Keratinocyte (primary cell): ENCODE measurements at regions not wholly inside any gene's neighbourhood (a gene's known extent, or its start where the extent isn't known, plus 50 kb on each side); places are given as distances from the start of the nearest gene placed in this dataset.

Experiments used
- DNase-seq: peaks from one replicate; pipeline ENCODE4 v3.0.0-alpha.2; 2011; ENCODE audit warnings: low read depth, missing footprints, low spot score
- FAIRE-seq: peaks from 2 replicates; lab custom pipeline; 2011; peaks lifted over from hg19 to GRCh38; lab: Jason Lieb, UNC
- H2AFZ ChIP-seq: 2 replicates; pipeline ENCODE4 v1.6.0; 2012; ENCODE audit warnings: low read length, control low read depth, inconsistent platforms; ENCODE audit not compliant: control insufficient read depth
- H3K27ac ChIP-seq: 2 replicates; pipeline ENCODE4 v1.5.1; 2011; ENCODE audit warnings: low read length; ENCODE audit not compliant: control insufficient read depth, insufficient read depth
- H3K27me3 ChIP-seq: 3 replicates; pipeline ENCODE4 v1.6.0; 2011; ENCODE audit warnings: low read length; ENCODE audit not compliant: control insufficient read depth, insufficient read depth; ENCODE audit errors: extremely low read depth
- H3K36me3 ChIP-seq, 2 experiments: 2 replicates in 1 of 2; 3 replicates in 1 of 2; pipeline ENCODE4 v1.5.1; 2011; ENCODE audit warnings: low read length in 2 of 2, mild to moderate bottlenecking in 1 of 2; ENCODE audit not compliant: control insufficient read depth in 2 of 2, insufficient read depth in 2 of 2; ENCODE audit errors: extremely low read depth in 1 of 2
- H3K4me1 ChIP-seq: 3 replicates; pipeline ENCODE4 v1.5.1; 2011; ENCODE audit warnings: low read length; ENCODE audit not compliant: control insufficient read depth, insufficient read depth; ENCODE audit errors: extremely low read depth
- H3K4me2 ChIP-seq: 3 replicates; pipeline ENCODE4 v1.6.0; 2011; ENCODE audit warnings: low read depth, low read length; ENCODE audit not compliant: control insufficient read depth, insufficient read depth; ENCODE audit errors: extremely low read depth
- H3K4me3 ChIP-seq, 3 experiments: fragments of 200-600 bp in 1 of 3; sonication (generic) in 1 of 3; 2 replicates in 2 of 3; 3 replicates in 1 of 3; pipeline ENCODE4 v1.5.1; 2011 to 2016; ENCODE audit warnings: low read length in 3 of 3, mild to moderate bottlenecking in 3 of 3, control low read depth in 2 of 3, inconsistent platforms in 1 of 3, low read depth in 1 of 3, mixed read lengths in 1 of 3, mixed run types in 1 of 3, moderate library complexity in 1 of 3; ENCODE audit not compliant: control insufficient read depth in 2 of 3, insufficient read depth in 2 of 3; ENCODE audit errors: extremely low read depth in 1 of 3
- H3K79me2 ChIP-seq: 2 replicates; pipeline ENCODE4 v1.6.0; 2012; ENCODE audit warnings: low read length; ENCODE audit not compliant: control insufficient read depth, insufficient read depth
- H3K9ac ChIP-seq: 3 replicates; pipeline ENCODE4 v1.6.0; 2011; ENCODE audit warnings: low read length; ENCODE audit not compliant: control insufficient read depth, insufficient read depth; ENCODE audit errors: extremely low read depth
- H3K9me1 ChIP-seq: 3 replicates; pipeline ENCODE4 v1.6.0; 2011; ENCODE audit warnings: low read length; ENCODE audit not compliant: control insufficient read depth, insufficient read depth; ENCODE audit errors: extremely low read depth
- H3K9me3 ChIP-seq: 2 replicates; pipeline ENCODE4 v1.5.1; 2012; ENCODE audit warnings: low read depth, low read length; ENCODE audit not compliant: control insufficient read depth
- H4K20me1 ChIP-seq: 3 replicates; pipeline ENCODE4 v1.6.0; 2011; ENCODE audit warnings: low read length; ENCODE audit not compliant: control insufficient read depth, insufficient read depth; ENCODE audit errors: extremely low read depth
- EZH2 ChIP-seq: IDR thresholded peaks from one replicate; pipeline ENCODE4 v1.6.1; 2012; ENCODE audit warnings: inconsistent platforms, mild to moderate bottlenecking, low read length, moderate library complexity
- dilution Hi-C: fragments of 300-500 bp; cut with MboI; formaldehyde crosslinking; loops from one replicate; pipeline ENCODE4 v1.7.0; 2020; ENCODE audit warnings: low sequenced_read_pairs; ENCODE audit not compliant: extremely low pct_ligation_motif_present
- TF ChIP-seq, protein P1 (sequence below), 3 experiments: IDR thresholded peaks in 1 of 3; conservative IDR thresholded peaks in 1 of 3; optimal IDR thresholded peaks in 1 of 3; 2 replicates in 2 of 3; 3 replicates in 1 of 3; pipeline versions ENCODE3 to v1.5.1; 2011; ENCODE audit warnings: low read length in 3 of 3, mild to moderate bottlenecking in 3 of 3, moderate library complexity in 2 of 3, control low read depth in 1 of 3, inconsistent platforms in 1 of 3; ENCODE audit not compliant: insufficient read depth in 2 of 3; ENCODE audit errors: extremely low read depth in 1 of 3

GRCh38 chr2:16279201-16279570 is 338.8 kb downstream of the MYCN start:
- Histone ChIP-seq H4K20me1 (no peaks in the 10 kb centered on the region), H3K4me1 (no peaks in the 10 kb centered on the region), H3K9ac (no peak overlapping the region), H3K79me2 (no peaks in the 10 kb centered on the region), H3K27me3 (no peaks in the 10 kb centered on the region), H3K4me2 (no peak overlapping the region), H3K36me3 (no peaks in the 10 kb centered on the region), H3K4me3 (no peak overlapping the region), H3K9me1 (no peaks in the 10 kb centered on the region), H3K9me3 (no peaks in the 10 kb centered on the region), H3K27ac (no peak overlapping the region), H2AFZ (no peak overlapping the region)
- FAIRE-seq: no peak
- no peak for DNase-seq
- dilution Hi-C loops: no loop called here
- TF ChIP-seq EZH2: no peak
- TF ChIP-seq, protein P1, sequence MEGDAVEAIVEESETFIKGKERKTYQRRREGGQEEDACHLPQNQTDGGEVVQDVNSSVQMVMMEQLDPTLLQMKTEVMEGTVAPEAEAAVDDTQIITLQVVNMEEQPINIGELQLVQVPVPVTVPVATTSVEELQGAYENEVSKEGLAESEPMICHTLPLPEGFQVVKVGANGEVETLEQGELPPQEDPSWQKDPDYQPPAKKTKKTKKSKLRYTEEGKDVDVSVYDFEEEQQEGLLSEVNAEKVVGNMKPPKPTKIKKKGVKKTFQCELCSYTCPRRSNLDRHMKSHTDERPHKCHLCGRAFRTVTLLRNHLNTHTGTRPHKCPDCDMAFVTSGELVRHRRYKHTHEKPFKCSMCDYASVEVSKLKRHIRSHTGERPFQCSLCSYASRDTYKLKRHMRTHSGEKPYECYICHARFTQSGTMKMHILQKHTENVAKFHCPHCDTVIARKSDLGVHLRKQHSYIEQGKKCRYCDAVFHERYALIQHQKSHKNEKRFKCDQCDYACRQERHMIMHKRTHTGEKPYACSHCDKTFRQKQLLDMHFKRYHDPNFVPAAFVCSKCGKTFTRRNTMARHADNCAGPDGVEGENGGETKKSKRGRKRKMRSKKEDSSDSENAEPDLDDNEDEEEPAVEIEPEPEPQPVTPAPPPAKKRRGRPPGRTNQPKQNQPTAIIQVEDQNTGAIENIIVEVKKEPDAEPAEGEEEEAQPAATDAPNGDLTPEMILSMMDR (optimal IDR thresholded peaks at IDR 0.05 in 1 of 3, IDR thresholded peaks at IDR 0.05 in 1 of 3, conservative IDR thresholded peaks at IDR 0.05 in 1 of 3; ENCODE audit: extremely low read depth in 1 of 3, insufficient read depth in 2 of 3, low read length in 3 of 3): no peak

DNA sequence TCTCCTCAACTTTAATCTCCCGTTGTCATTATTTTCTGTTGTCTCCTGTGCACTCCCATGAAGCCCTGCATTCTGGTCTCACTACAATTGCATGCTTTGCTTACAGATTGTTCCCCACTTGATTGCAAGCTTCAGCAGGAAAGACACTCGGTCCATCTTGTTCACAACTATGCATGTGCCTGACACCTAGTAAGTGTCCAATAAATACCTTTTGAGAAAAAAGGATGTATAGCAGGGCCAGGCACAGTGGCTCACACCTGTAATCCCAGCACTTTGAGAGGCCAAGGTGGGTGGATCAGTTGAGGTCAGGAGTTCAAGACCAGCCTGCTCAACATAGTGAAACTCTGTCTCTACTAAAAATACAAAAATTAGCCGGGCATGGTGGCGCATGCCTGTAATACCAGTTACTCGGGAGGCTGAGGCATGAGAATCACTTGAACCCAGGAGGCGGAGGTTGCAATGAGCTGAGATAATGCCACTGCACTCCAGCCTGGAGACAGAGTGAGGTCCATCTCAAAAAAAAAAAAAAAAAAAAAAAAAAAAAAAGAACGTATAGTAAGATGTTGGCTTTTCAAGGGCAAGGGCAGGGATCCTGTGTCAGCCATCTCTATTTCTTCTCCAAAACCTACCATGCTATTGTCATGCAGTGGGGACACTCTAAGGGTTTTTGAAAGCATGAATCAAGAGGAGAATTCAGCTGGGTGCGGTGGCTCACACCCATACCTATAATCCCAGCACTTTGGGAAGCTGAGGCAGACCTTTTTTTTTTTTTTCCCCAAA is 338.3 kb downstream of the MYCN start:
- dilution Hi-C loops: no loop called here
- no peaks in the 10 kb centered on the region for H3K9me1 ChIP-seq
- H3K27ac ChIP-seq: no peak overlapping the region
- TF ChIP-seq, protein P1 (optimal IDR thresholded peaks at IDR 0.05 in 1 of 3, IDR thresholded peaks at IDR 0.05 in 1 of 3, conservative IDR thresholded peaks at IDR 0.05 in 1 of 3; ENCODE audit: extremely low read depth in 1 of 3, insufficient read depth in 2 of 3, low read length in 3 of 3): no peak
- TF ChIP-seq EZH2: no peak
- H3K9me3 ChIP-seq: no peaks in the 10 kb centered on the region
- no peak for FAIRE-seq
- H4K20me1 ChIP-seq: no peaks in the 10 kb centered on the region
- DNase-seq: no peak
- H3K79me2 ChIP-seq: no peaks in the 10 kb centered on the region
- H3K9ac ChIP-seq: no peak overlapping the region
- H3K36me3 ChIP-seq: no peaks in the 10 kb centered on the region
- no peak overlapping the region for H3K4me2 ChIP-seq
- H3K4me3 ChIP-seq: no peak overlapping the region
- no peak overlapping the region for H2AFZ ChIP-seq
- H3K4me1 ChIP-seq: no peaks in the 10 kb centered on the region
- no peaks in the 10 kb centered on the region for H3K27me3 ChIP-seq
